ENCODE measurements at regions not wholly inside any gene's neighbourhood (a gene's known extent, or its start where the extent isn't known, plus 50 kb on each side); places are given as distances from the start of the nearest gene placed in this dataset.

- H3K9ac ChIP-seq (replicated peaks in 1 of 4; ENCODE audit: extremely low read depth in 1 of 4, low read depth in 3 of 4, low read length in 3 of 4) = no peak overlapping the region
- CTCF ChIA-PET (ENCODE audit: partially characterized antibody) = interaction anchor here (0.9 to 1.2 kb wide), 2 partner anchors 22 to 188 kb away, joined by 3 read pairs; no protein-coding TSS in a partner anchor
- H4K8ac ChIP-seq (ENCODE audit: extremely low read depth, insufficient read depth, low read length) = no peak overlapping the region
- DNase-seq (ENCODE audit: low read depth in 1 of 2, low spot score in 2 of 2) (no peak), FAIRE-seq (no peak)
- no peak overlapping the region for H3K14ac ChIP-seq (ENCODE audit: insufficient read length)
- no peaks in the 10 kb centered on the region for H3K9me3 ChIP-seq (ENCODE audit: insufficient read depth in 2 of 2, low read depth in 1 of 2, low read length in 1 of 2)
- H3K27me3 ChIP-seq (replicated peaks in 1 of 4; ENCODE audit: control insufficient read depth in 3 of 4, extremely low read depth in 1 of 4, insufficient read depth in 3 of 4, low read length in 3 of 4) = no peaks in the 10 kb centered on the region
- no peak overlapping the region for H2BK20ac ChIP-seq (ENCODE audit: low read length)
- no peaks in the 10 kb centered on the region for H3K23me2 ChIP-seq (ENCODE audit: low read depth, low read length)
- H3K79me1 ChIP-seq (ENCODE audit: low read depth, low read length) = no peaks in the 10 kb centered on the region
- H3K56ac ChIP-seq (replicated peaks; ENCODE audit: insufficient read length, low read depth, low read length) = no peak overlapping the region
- no peak overlapping the region for H3K23ac ChIP-seq (ENCODE audit: insufficient read length)
- no peak overlapping the region for H3K4me2 ChIP-seq (ENCODE audit: insufficient read depth in 1 of 2, low read depth in 2 of 2, low read length in 2 of 2)
- H2BK120ac ChIP-seq (replicated peaks; ENCODE audit: low read depth, low read length) = no peak overlapping the region
- WGBS, 2 experiments (ENCODE audit: extremely low coverage in 1 of 2, insufficient coverage in 1 of 2, insufficient read length in 1 of 2, insufficient replicate concordance in 2 of 2, low coverage in 1 of 2, low lambda C conversion rate in 2 of 2, missing lambda C conversion rate in 1 of 2) = 96% methylated on average over 2 of the region's 2 CpGs; no CpG with 5 or more reads in 1 of the 2 experiments
- no peak overlapping the region for H4K91ac ChIP-seq (replicated peaks; ENCODE audit: insufficient read length, low read length)
- no peaks in the 10 kb centered on the region for H4K20me1 ChIP-seq (replicated peaks in 1 of 2; ENCODE audit: control insufficient read depth in 1 of 2, insufficient read depth in 2 of 2, low read length in 2 of 2)
- H2BK5ac ChIP-seq (ENCODE audit: low read depth, low read length) = no peak overlapping the region
- H3K4me1 ChIP-seq (replicated peaks in 1 of 4; ENCODE audit: control insufficient read depth in 3 of 4, insufficient read depth in 4 of 4, low read length in 3 of 4) = no peaks in the 10 kb centered on the region
- H2BK15ac ChIP-seq (ENCODE audit: low read length) = no peak overlapping the region
- H2BK12ac ChIP-seq (ENCODE audit: low read depth, low read length) = no peak overlapping the region
- POLR2A ChIA-PET (ENCODE audit: partially characterized antibody) = no interaction called here
- H3K4ac ChIP-seq (replicated peaks; ENCODE audit: insufficient read length, low read depth, low read length) = no peak overlapping the region
- no peak overlapping the region for H4K5ac ChIP-seq (ENCODE audit: insufficient read length, low read depth, low read length)
- no peak overlapping the region for H3K4me3 ChIP-seq (ENCODE audit: extremely low read depth in 1 of 4, insufficient read depth in 2 of 4, low read depth in 3 of 4, low read length in 4 of 4)
- H3K36me3 ChIP-seq (ENCODE audit: control insufficient read depth in 2 of 4, insufficient read depth in 4 of 4, low read length in 3 of 4) = no peaks in the 10 kb centered on the region
- no peaks in the 10 kb centered on the region for H3K79me2 ChIP-seq (ENCODE audit: control insufficient read depth in 1 of 2, insufficient read depth in 2 of 2, low read length in 2 of 2)
- no peak overlapping the region for H3K18ac ChIP-seq (ENCODE audit: extremely low read depth, low read length)
- no peak overlapping the region for H3K27ac ChIP-seq (ENCODE audit: low read depth, low read length)
- no peak overlapping the region for H2AFZ ChIP-seq (ENCODE audit: low read length)
- H2AK5ac ChIP-seq (ENCODE audit: low read depth, low read length) = no peak overlapping the region
- TF ChIP-seq RXRA (IDR thresholded peaks at IDR 0.05; ENCODE audit: insufficient read depth, low read depth, low read length) (no peak), CHD2 (IDR thresholded peaks at IDR 0.05; ENCODE audit: low read length) (no peak), TEAD4 (IDR thresholded peaks at IDR 0.05; ENCODE audit: low read depth, low read length) (no peak), CTCF (IDR thresholded peaks at IDR 0.05; ENCODE audit: control extremely low read depth in 1 of 3, insufficient read depth in 1 of 3, low read depth in 1 of 3, low read length in 3 of 3) (no peak)
Measured at GRCh38 chr10:35751347-35751746, 109.3 kb upstream of the FZD8 start.
